Glutamatergic neuron (in vitro differentiated cells): ENCODE measurements at regions not wholly inside any gene's neighbourhood (a gene's known extent, or its start where the extent isn't known, plus 50 kb on each side); places are given as distances from the start of the nearest gene placed in this dataset.

Experiments
- DNase-seq: peaks from one replicate; pipeline ENCODE4 v3.0.0; 2022
- H3K27ac Mint-ChIP-seq: one replicate; pipeline ENCODE4 v1.8.0; 2020; ENCODE audit warnings: mild to moderate bottlenecking, mixed read lengths, inconsistent platforms; ENCODE audit not compliant: unreplicated experiment
- H3K27me3 Mint-ChIP-seq: one replicate; pipeline ENCODE4 v1.8.0; 2020; ENCODE audit warnings: mild to moderate bottlenecking, moderate library complexity, mixed read lengths, inconsistent platforms; ENCODE audit not compliant: unreplicated experiment
- H3K36me3 Mint-ChIP-seq: one replicate; pipeline ENCODE4 v1.8.0; 2020; ENCODE audit warnings: mild to moderate bottlenecking, mixed read lengths, inconsistent platforms; ENCODE audit not compliant: unreplicated experiment
- H3K4me1 Mint-ChIP-seq: one replicate; pipeline ENCODE4 v1.8.0; 2020; ENCODE audit warnings: mild to moderate bottlenecking, low read depth, mixed read lengths, inconsistent platforms; ENCODE audit not compliant: unreplicated experiment
- H3K4me3 Mint-ChIP-seq: one replicate; pipeline ENCODE4 v1.8.0; 2020; ENCODE audit warnings: mild to moderate bottlenecking, mixed read lengths, inconsistent platforms; ENCODE audit not compliant: unreplicated experiment
- H3K9me3 Mint-ChIP-seq: one replicate; pipeline ENCODE4 v1.8.0; 2020; ENCODE audit warnings: mild to moderate bottlenecking, moderate library complexity, mixed read lengths, inconsistent platforms; ENCODE audit not compliant: unreplicated experiment
- TF ChIP-seq, protein P1 (sequence below): fragments of 200-600 bp; sonication (generic); IDR thresholded peaks from one replicate; pipeline ENCODE4 v1.5.0; 2021; ENCODE audit not compliant: partially characterized antibody, unreplicated experiment

DNA sequence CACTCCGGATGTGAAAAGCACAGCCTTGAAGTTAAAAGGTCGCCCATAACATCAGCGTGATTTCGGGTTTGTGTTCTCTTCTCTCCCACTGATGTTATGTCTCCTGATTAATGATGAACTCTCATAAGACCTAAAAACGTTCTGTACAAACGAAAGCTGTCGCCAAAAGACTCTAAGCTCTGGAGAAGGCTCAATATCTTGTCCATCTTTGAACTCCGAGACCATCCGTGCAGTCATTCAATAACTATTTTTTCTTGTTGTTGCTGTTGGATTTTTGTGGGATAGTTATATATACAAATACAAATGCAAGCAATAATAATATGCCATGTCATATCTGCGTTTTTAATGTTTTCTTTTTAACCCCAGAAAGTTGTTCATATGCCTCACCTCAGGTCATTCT is 291.8 kb upstream of the MARCKS start:
- H3K27me3 Mint-ChIP-seq = peaks cover 12% of the 10 kb centered on the region
- H3K9me3 Mint-ChIP-seq = peaks cover 16% of the 10 kb centered on the region
- H3K4me3 Mint-ChIP-seq = peak overlapping the region; percentile 83
- no peak for DNase-seq
- peaks cover 34% of the 10 kb centered on the region for H3K4me1 Mint-ChIP-seq
- no peaks in the 10 kb centered on the region for H3K36me3 Mint-ChIP-seq
- TF ChIP-seq, protein P1, sequence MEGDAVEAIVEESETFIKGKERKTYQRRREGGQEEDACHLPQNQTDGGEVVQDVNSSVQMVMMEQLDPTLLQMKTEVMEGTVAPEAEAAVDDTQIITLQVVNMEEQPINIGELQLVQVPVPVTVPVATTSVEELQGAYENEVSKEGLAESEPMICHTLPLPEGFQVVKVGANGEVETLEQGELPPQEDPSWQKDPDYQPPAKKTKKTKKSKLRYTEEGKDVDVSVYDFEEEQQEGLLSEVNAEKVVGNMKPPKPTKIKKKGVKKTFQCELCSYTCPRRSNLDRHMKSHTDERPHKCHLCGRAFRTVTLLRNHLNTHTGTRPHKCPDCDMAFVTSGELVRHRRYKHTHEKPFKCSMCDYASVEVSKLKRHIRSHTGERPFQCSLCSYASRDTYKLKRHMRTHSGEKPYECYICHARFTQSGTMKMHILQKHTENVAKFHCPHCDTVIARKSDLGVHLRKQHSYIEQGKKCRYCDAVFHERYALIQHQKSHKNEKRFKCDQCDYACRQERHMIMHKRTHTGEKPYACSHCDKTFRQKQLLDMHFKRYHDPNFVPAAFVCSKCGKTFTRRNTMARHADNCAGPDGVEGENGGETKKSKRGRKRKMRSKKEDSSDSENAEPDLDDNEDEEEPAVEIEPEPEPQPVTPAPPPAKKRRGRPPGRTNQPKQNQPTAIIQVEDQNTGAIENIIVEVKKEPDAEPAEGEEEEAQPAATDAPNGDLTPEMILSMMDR = no peak
- H3K27ac Mint-ChIP-seq = peak overlapping the region; percentile 98

DNA sequence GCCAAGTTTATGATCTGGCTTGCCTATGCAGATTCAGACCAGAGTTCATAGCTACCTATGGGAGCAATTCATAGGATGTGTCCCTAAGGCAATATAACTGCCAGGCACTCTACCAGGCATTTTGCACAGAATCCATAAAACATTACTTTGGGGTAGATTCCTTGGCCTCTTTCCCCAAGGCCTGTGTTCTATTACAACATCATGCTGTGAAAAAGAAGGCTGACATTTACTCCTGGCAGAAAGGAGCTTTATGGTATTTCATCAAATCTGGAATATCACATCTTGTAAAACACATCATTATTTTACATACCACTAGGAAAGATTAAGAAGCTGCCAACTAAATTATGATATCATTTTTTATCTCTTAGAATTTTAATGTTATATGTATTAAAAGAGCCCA is 287.0 kb upstream of the MARCKS start:
- Mint-ChIP-seq H3K4me3 (no peak overlapping the region), H3K4me1 (peaks cover 13% of the 10 kb centered on the region), H3K27me3 (peaks cover 1% of the 10 kb centered on the region), H3K36me3 (peaks cover 6% of the 10 kb centered on the region), H3K27ac (no peak overlapping the region), H3K9me3 (peaks cover 7% of the 10 kb centered on the region)
- TF ChIP-seq, protein P1 = no peak
- DNase-seq = no peak

- TF ChIP-seq, protein P1 = no peak
- peaks cover 1% of the 10 kb centered on the region for H3K27me3 Mint-ChIP-seq
- H3K36me3 Mint-ChIP-seq = peaks cover 6% of the 10 kb centered on the region
- no peak overlapping the region for H3K4me3 Mint-ChIP-seq
- DNase-seq = no peak
- peaks cover 8% of the 10 kb centered on the region for H3K4me1 Mint-ChIP-seq
- no peak overlapping the region for H3K27ac Mint-ChIP-seq
- H3K9me3 Mint-ChIP-seq = peaks cover 4% of the 10 kb centered on the region
These were observed 286.5 kb upstream of the MARCKS start for GRCh38 chr6:113570641-113571040.

DNA sequence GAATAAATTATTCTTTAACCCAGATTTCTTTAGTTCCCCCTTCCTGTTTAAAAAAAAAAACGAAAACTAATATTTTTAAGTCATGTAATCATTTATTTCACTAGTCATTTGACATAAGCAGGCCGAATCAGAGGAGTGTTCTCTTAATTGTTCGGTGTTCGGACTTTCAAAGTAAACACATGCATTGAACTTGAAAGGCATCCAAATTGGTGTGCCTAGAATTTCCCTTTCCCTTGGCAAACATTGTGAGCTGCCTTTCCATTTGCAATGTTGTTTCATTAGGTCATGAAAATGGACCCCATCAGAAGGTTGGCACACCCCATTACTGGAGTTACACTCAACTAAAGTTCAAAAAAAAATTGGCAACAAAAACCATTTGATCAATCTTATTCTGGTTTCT is 283.0 kb upstream of the MARCKS start:
- DNase-seq = no peak
- peaks cover 2% of the 10 kb centered on the region for H3K9me3 Mint-ChIP-seq
- H3K4me3 Mint-ChIP-seq = no peak overlapping the region
- H3K4me1 Mint-ChIP-seq = peaks cover 3% of the 10 kb centered on the region
- H3K27me3 Mint-ChIP-seq = peaks cover 1% of the 10 kb centered on the region
- no peak overlapping the region for H3K27ac Mint-ChIP-seq
- TF ChIP-seq, protein P1 = no peak
- peaks cover 6% of the 10 kb centered on the region for H3K36me3 Mint-ChIP-seq

GRCh38 chr6:113576310-113576709 is 280.8 kb upstream of the MARCKS start:
- no peak for DNase-seq
- Mint-ChIP-seq H3K9me3 (peaks cover 2% of the 10 kb centered on the region), H3K36me3 (peaks cover 6% of the 10 kb centered on the region), H3K4me1 (no peaks in the 10 kb centered on the region), H3K27ac (no peak overlapping the region), H3K27me3 (peaks cover 1% of the 10 kb centered on the region), H3K4me3 (no peak overlapping the region)
- TF ChIP-seq, protein P1 = no peak
